ENCODE measurements at regions not wholly inside any gene's neighbourhood (a gene's known extent, or its start where the extent isn't known, plus 50 kb on each side); places are given as distances from the start of the nearest gene placed in this dataset.

DNA sequence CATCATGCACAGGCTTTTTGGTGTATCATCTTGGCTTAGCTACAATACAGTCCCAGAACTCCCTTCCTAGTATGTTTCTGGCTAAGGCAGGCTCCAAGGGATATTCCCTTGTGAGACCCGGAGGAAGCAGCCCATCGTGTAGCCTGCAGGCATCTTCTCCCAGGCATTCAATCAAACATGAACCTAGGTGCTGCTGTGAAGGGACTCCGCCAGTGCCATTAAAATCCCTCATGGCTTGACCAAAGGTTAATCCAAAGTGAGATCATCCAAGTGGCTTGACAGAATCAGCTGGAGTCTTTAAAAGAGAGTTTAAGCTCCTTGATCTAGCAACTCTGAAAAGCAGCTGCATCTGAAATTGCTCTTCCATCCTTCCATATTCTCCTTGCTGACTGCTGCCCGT, 333.9 kb downstream of the DIRAS2 start:
- Histone ChIP-seq H3K27ac (ENCODE audit: low read depth in 1 of 2, low read length in 2 of 2) (no peak overlapping the region), H3K4me1 (ENCODE audit: control insufficient read depth in 1 of 2, insufficient read depth in 2 of 2, low read length in 2 of 2) (no peaks in the 10 kb centered on the region), H3K9me3 (ENCODE audit: control insufficient read depth, low read length) (no peaks in the 10 kb centered on the region), H3K4me3 (ENCODE audit: low read length in 2 of 2) (no peak overlapping the region), H3K27me3 (ENCODE audit: control insufficient read depth in 1 of 2, insufficient read depth in 2 of 2, low read length in 1 of 2) (no peaks in the 10 kb centered on the region), H3K36me3 (ENCODE audit: control insufficient read depth in 1 of 2, insufficient read depth in 2 of 2, low read length in 1 of 2) (no peaks in the 10 kb centered on the region)
- intact Hi-C loops (cut with DNase I), result no loop called here
- no peak for DNase-seq
- ATAC-seq (ENCODE audit: low FRiP score), result no peak
- 71 to 74% methylated on average over 4 of the region's 4 CpGs for WGBS, 2 donors

DNA sequence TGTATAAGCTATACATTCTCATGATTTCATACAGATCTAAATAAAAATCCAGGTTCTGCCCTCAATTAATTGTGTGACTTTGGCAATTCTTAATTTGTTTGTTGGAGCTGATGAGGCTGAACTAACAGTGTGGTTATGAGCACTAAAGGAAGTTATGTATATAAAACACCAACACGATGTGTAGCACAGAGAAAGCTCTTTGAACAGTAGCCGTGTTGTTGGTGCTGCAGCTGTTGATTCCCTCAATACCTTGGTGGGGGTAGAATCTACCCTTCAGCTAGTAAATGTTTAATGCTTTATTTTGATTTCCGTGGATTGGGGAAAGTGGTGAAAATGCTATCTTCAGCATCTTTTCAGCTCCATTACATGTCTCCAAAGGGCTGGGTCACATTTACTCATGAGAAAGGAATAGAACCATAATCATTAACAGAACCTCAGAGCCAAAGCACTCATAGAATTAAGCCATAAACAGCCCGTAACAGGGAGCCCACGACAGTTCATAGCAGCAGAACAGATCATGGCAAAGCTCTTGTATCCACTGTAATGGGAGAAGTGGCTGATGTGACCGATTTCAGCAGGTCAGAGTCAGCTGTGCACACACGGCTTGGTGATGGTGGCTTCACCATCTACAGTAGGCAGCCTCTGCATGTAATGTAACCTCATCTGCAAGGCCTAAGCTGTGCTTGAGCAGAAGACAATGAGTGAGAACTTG, 332.7 kb downstream of the DIRAS2 start:
- no peaks in the 10 kb centered on the region for H3K27me3 ChIP-seq (ENCODE audit: control insufficient read depth in 1 of 2, insufficient read depth in 2 of 2, low read length in 1 of 2)
- intact Hi-C loops (cut with DNase I), result no loop called here

DNA sequence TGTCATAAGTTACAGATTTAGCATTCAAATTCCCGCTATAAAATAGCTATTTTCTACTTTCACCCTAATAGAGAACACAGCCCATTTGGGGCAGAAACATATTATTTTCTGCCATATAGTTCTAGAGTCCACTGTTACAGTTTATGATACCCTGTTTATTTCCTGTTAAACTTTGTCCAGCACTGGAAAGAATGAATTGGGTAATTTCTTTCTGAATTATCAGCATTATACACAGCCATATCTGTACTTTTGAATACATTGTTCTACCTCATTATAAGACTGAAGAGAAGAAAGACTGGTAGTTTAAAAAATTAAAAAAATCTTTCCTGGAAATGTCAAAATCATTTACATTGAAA, 332.1 kb downstream of the DIRAS2 start:
- ATAC-seq (ENCODE audit: low FRiP score) (no peak), DNase-seq (no peak)
- Histone ChIP-seq H3K9me3 (ENCODE audit: control insufficient read depth, low read length) (no peaks in the 10 kb centered on the region), H3K36me3 (ENCODE audit: control insufficient read depth in 1 of 2, insufficient read depth in 2 of 2, low read length in 1 of 2) (no peaks in the 10 kb centered on the region), H3K27me3 (ENCODE audit: control insufficient read depth in 1 of 2, insufficient read depth in 2 of 2, low read length in 1 of 2) (no peaks in the 10 kb centered on the region), H3K27ac (ENCODE audit: low read depth in 1 of 2, low read length in 2 of 2) (no peak overlapping the region), H3K4me3 (ENCODE audit: low read length in 2 of 2) (no peak overlapping the region), H3K4me1 (ENCODE audit: control insufficient read depth in 1 of 2, insufficient read depth in 2 of 2, low read length in 2 of 2) (no peaks in the 10 kb centered on the region)
- intact Hi-C loops (cut with DNase I), result no loop called here
- WGBS, 2 donors, result 91 to 94% methylated on average over 1 of the region's 1 CpG

More for the DNA sequence above, 332.7 kb downstream of the DIRAS2 start:
- DNase-seq, result no peak
- H3K4me1 ChIP-seq (ENCODE audit: control insufficient read depth in 1 of 2, insufficient read depth in 2 of 2, low read length in 2 of 2), result no peaks in the 10 kb centered on the region
- WGBS, 2 donors, result 81 to 83% methylated on average over 7 of the region's 7 CpGs
- no peaks in the 10 kb centered on the region for H3K9me3 ChIP-seq (ENCODE audit: control insufficient read depth, low read length)
- H3K27ac ChIP-seq (ENCODE audit: low read depth in 1 of 2, low read length in 2 of 2), result no peak overlapping the region
- no peak overlapping the region for H3K4me3 ChIP-seq (ENCODE audit: low read length in 2 of 2)
- H3K36me3 ChIP-seq (ENCODE audit: control insufficient read depth in 1 of 2, insufficient read depth in 2 of 2, low read length in 1 of 2), result no peaks in the 10 kb centered on the region
- ATAC-seq (ENCODE audit: low FRiP score), result no peak

DNA sequence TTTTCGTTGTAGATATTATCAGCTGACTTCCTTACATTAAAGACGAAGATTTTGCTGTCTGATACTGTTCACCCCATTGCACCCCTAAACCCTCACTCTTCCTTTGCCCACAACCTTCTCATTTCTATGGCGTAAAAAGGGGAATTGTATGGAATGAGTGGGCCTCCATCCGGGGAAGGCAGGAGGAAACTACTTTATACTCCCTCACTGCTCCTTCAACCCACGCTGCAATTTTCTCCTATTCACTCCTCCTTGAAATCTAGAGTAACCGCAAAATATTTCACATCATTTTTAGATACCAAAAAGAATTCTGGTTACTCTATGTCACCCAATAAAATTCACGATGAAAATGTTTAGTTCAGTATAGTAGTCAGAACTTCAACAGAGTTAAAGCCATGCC, 330.8 kb downstream of the DIRAS2 start:
- WGBS, 2 donors, result 78 to 79% methylated on average over 7 of the region's 7 CpGs
- no peaks in the 10 kb centered on the region for H3K27me3 ChIP-seq (ENCODE audit: control insufficient read depth in 1 of 2, insufficient read depth in 2 of 2, low read length in 1 of 2)
- H3K27ac ChIP-seq (ENCODE audit: low read depth in 1 of 2, low read length in 2 of 2), result no peak overlapping the region
- DNase-seq (no peak), ATAC-seq (ENCODE audit: low FRiP score) (no peak)
- no peaks in the 10 kb centered on the region for H3K9me3 ChIP-seq (ENCODE audit: control insufficient read depth, low read length)
- intact Hi-C loops (cut with DNase I), result no loop called here
- H3K4me3 ChIP-seq (ENCODE audit: low read length in 2 of 2), result no peak overlapping the region
- no peaks in the 10 kb centered on the region for H3K36me3 ChIP-seq (ENCODE audit: control insufficient read depth in 1 of 2, insufficient read depth in 2 of 2, low read length in 1 of 2)
- no peaks in the 10 kb centered on the region for H3K4me1 ChIP-seq (ENCODE audit: control insufficient read depth in 1 of 2, insufficient read depth in 2 of 2, low read length in 2 of 2)

DNA sequence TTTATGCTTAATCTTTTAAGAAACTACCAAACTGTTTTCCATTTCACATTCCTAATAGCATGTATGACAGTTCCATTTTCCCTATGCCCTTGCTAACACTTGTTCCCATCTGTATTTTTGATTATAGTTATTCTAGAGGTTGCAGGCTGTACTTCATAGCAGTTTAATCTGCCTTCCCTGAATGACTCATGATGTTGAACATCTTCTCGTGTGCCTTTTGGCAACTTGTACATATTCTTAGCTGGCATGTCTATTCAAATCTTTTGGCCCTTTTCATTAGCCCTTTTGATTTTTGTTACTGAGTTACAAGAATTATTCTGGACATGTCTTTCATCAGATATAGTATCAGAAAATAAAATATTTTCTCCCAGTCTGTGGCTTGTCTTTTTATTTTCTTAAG, 320.3 kb downstream of the DIRAS2 start:
- DNase-seq (no peak), ATAC-seq (ENCODE audit: low FRiP score) (no peak)
- Histone ChIP-seq H3K27me3 (ENCODE audit: control insufficient read depth in 1 of 2, insufficient read depth in 2 of 2, low read length in 1 of 2) (no peaks in the 10 kb centered on the region), H3K9me3 (ENCODE audit: control insufficient read depth, low read length) (no peaks in the 10 kb centered on the region), H3K27ac (ENCODE audit: low read depth in 1 of 2, low read length in 2 of 2) (no peak overlapping the region), H3K4me1 (ENCODE audit: control insufficient read depth in 1 of 2, insufficient read depth in 2 of 2, low read length in 2 of 2) (no peaks in the 10 kb centered on the region), H3K4me3 (ENCODE audit: low read length in 2 of 2) (no peak overlapping the region), H3K36me3 (ENCODE audit: control insufficient read depth in 1 of 2, insufficient read depth in 2 of 2, low read length in 1 of 2) (no peaks in the 10 kb centered on the region)
- intact Hi-C loops (cut with DNase I), result no loop called here
- WGBS, 2 donors, result 3 to 8% methylated on average over 1 of the region's 1 CpG

DNA sequence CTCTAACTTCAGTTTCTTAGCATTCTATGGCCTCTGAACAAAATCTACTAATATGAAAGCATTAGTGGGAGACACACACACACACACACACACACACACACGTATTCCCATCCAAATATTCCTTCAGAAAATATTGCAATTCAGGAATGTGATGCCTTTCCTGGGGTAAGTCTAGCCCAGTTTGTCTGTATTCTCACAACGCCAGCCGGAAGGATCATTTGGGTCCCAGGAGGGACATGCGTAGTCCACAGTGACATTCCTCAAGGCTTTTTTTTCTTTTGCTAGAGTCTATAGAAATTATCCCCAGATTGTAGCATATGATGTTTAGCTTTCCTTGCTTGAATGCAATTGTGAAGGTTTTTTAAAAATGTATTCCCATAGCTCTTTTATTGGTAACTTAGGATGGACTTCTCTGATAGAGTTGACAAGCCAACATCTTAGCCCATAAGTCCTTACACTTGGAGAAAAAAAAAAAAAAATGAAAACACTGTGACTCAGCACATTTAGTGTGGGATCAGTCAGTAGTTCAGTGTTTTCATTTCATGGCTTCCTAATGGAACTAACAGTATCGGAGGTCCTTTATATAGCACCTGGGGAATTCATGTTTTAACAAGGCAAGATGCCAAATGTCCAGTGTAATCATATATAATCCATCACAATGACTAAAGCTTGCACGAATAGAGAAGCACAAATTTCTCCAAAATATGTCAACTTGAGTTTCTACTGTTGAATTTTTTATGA, 316.5 kb downstream of the DIRAS2 start:
- ATAC-seq (ENCODE audit: low FRiP score), result no peak
- intact Hi-C loops (cut with DNase I), result no loop called here

DNA sequence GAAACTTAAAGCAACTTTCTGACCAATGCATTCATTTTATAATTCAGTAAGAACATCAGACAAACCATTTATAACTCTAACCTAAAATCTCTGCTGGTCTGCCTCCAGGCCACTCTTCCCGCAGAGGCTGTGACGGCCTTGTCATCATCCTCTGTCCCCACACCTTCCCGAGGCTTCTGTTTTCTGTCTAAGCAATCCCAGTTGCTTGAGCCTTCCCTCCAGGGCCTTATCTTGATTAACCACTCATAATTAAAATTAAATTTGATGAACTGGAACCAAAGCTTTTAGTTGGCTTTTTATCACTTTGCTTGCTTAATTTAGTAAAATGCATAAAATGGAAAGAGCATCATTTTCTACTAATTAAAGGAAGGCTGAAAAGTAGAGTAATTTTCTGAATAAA, 312.4 kb downstream of the DIRAS2 start:
- no peak overlapping the region for H3K27ac ChIP-seq (ENCODE audit: low read depth in 1 of 2, low read length in 2 of 2)
- 56 to 61% methylated on average over 3 of the region's 3 CpGs for WGBS, 2 donors
- peaks cover 0 to 3% of the 10 kb centered on the region in 2 donors for H3K27me3 ChIP-seq (ENCODE audit: control insufficient read depth in 1 of 2, insufficient read depth in 2 of 2, low read length in 1 of 2)
- intact Hi-C loops (cut with DNase I), result no loop called here
- DNase-seq (no peak), ATAC-seq (ENCODE audit: low FRiP score) (no peak)
- H3K4me1 ChIP-seq (ENCODE audit: control insufficient read depth in 1 of 2, insufficient read depth in 2 of 2, low read length in 2 of 2), result no peaks in the 10 kb centered on the region
- no peak overlapping the region for H3K4me3 ChIP-seq (ENCODE audit: low read length in 2 of 2)
- H3K36me3 ChIP-seq (ENCODE audit: control insufficient read depth in 1 of 2, insufficient read depth in 2 of 2, low read length in 1 of 2), result no peaks in the 10 kb centered on the region
- H3K9me3 ChIP-seq (ENCODE audit: control insufficient read depth, low read length), result no peaks in the 10 kb centered on the region

More for the DNA sequence above, 316.5 kb downstream of the DIRAS2 start:
- H3K27ac ChIP-seq (ENCODE audit: low read depth in 1 of 2, low read length in 2 of 2), result no peak overlapping the region
- DNase-seq, result no peak
- peaks cover 0 to 3% of the 10 kb centered on the region in 2 donors for H3K27me3 ChIP-seq (ENCODE audit: control insufficient read depth in 1 of 2, insufficient read depth in 2 of 2, low read length in 1 of 2)
- H3K4me1 ChIP-seq (ENCODE audit: control insufficient read depth in 1 of 2, insufficient read depth in 2 of 2, low read length in 2 of 2), result no peaks in the 10 kb centered on the region
- no peaks in the 10 kb centered on the region for H3K9me3 ChIP-seq (ENCODE audit: control insufficient read depth, low read length)
- H3K36me3 ChIP-seq (ENCODE audit: control insufficient read depth in 1 of 2, insufficient read depth in 2 of 2, low read length in 1 of 2), result no peaks in the 10 kb centered on the region
- 3 to 13% methylated on average over 6 of the region's 6 CpGs for WGBS, 2 donors
- no peak overlapping the region for H3K4me3 ChIP-seq (ENCODE audit: low read length in 2 of 2)

DNA sequence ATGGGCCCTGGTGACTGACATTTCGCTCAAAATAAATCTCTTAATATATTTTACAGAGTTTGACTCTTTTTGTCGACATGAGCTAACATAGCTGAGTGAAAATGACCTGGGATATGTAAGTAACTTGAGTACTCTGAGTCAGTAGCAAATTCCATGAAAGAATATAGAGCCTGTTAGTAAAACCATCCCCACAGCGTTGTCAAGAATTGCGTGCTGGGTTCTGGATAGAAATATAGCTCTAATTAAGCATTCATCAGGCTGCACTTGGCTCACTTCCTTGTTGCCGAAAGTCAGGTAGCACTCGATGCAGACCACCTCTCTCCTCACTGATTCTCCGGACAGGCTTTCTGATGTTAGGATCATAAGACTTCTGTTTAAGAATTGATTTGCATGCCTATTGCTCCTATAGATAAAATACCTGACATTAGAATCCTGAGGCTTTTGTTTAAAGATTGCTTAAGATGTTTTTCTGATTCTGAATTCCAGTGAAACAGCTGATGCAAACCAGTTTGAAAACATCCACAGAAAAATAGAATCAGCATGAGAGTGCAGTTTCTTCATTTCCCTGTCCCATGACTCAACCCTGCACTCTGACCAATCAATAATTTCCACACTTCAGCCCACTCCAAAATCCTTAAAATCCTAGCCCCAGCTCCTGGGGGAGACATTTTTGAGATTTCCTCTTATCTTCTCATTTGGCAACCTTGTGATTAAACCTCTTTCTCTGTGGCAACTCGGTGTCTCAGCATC, 310.6 kb downstream of the DIRAS2 start:
- Histone ChIP-seq H3K36me3 (ENCODE audit: control insufficient read depth in 1 of 2, insufficient read depth in 2 of 2, low read length in 1 of 2) (no peaks in the 10 kb centered on the region), H3K4me1 (ENCODE audit: control insufficient read depth in 1 of 2, insufficient read depth in 2 of 2, low read length in 2 of 2) (no peaks in the 10 kb centered on the region), H3K27me3 (ENCODE audit: control insufficient read depth in 1 of 2, insufficient read depth in 2 of 2, low read length in 1 of 2) (peaks cover 0 to 3% of the 10 kb centered on the region in 2 donors), H3K4me3 (ENCODE audit: low read length in 2 of 2) (no peak overlapping the region), H3K9me3 (ENCODE audit: control insufficient read depth, low read length) (no peaks in the 10 kb centered on the region), H3K27ac (ENCODE audit: low read depth in 1 of 2, low read length in 2 of 2) (no peak overlapping the region)
- DNase-seq, result no peak
- ATAC-seq (ENCODE audit: low FRiP score), result no peak
- intact Hi-C loops (cut with DNase I), result no loop called here
- WGBS, 2 donors, result 57 to 62% methylated on average over 8 of the region's 8 CpGs
